SHP77 (cell line): ENCODE measurements at regions not wholly inside any gene's neighbourhood (a gene's known extent, or its start where the extent isn't known, plus 50 kb on each side); places are given as distances from the start of the nearest gene placed in this dataset.
A peak's percentile ranks its signal among the peaks of the same experiment; 100 is the strongest.

ENCODE experiments used
- DNase-seq, 2 experiments: peaks; one replicate each; lab custom pipeline; 2025; lab: John Stamatoyannopoulos, UW

DNA sequence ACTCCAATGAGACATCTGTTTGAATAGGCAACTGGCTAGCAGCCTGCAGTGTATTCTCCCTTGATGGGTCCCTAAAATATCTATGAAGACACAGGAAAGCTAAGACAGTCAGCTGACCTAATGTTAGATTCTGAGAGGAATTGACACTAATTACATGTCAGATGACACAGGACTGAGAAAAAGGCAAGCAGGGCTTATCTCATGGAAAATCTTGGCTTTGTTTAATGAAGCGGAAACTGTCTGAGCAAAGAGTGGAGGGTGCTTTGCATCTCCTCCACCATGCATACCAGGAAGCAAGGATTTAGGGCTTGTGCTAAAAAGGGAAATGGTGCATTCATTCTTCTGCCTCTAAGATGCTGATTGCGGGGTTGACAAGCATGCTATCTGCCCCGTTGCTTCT lies 135.5 kb upstream of the GLI3 start:
- DNase-seq = no peak

DNA sequence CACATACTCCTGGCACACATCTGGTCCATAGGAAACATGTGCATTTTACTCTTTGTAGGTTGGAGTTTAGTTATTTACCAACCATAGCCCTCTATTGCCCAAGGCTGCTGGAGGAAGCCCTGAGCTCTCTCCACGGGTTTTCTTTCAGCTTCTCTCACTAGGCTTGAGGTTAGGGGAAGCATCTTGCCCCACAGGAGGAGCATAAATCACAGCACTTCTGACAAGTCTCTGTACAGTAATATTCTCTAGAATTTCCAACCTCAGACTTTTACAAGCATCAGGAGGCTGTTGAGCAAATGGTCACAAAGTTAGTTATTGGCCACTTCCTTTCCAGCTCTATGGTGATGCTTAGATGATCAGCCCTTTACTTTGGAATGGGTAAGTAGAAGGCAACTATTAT lies 122.9 kb upstream of the GLI3 start:
- no peak for DNase-seq

DNA sequence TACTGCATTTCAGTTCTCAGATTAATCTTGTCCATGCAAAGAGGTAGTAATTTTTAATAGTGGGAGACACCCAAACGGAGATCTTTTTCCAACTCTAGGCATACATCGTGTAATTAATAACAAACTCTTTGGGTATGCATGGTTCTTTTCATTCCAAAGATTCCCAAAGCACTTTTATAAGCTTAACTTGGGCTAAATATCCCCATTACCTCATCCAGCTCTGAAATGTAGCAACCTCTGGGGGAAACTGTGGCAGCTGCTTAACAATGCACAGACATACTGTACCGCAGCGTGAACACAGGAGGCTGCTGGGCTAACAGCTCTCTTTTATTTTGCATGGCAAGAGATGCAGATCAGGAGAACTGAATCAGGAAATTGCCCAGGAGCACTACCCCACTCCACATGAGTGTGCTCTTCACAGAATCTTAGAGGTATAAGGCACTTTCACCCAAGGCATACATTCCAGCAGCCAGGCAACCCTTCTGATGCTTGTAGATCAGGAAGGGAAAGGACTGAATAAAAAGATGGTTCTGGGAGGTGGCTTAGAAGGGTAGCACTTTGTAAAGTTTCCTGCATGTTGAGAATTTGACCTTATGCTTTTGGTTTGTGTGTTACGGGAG lies 114.4 kb upstream of the GLI3 start:
- DNase-seq = no peak

DNA sequence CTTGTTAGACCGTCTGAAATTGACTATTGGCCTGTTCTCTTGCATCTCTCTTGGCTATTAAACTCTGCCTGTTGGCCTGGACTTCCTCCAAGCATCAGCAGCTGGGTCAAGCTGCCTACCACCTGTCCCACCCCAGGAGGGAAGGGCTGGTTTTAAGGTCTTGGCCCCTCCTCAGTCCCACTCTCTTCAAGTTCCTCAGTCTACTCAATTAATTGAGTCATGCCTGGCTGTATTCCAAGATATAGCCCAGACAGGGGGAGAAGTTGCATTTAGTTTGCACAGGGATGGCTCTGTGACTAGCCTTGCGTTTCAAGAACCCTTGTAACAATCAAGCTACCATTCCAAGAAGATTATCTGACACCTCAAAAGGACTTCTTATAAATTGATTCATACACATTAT lies 113.8 kb upstream of the GLI3 start:
- DNase-seq = no peak

DNA sequence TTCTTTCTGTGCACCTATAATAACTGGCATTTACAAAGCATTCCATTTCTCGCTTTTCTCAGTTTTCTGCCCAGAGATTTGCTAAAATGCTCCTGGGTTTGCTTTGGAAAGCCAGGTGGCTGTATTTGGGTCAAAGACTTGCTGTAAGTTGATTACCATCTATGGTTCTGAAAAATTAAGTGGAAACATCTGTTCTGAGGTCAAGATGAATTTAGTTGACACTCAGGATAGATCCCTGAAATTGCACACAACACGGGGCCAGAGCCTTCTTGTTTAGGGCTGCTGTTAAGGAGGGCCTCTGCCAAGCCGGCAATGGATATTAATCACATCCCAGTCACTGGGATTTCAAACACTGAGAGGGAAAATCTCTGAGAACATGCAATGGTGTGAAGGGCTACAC lies 111.6 kb upstream of the GLI3 start:
- no peak for DNase-seq

DNA sequence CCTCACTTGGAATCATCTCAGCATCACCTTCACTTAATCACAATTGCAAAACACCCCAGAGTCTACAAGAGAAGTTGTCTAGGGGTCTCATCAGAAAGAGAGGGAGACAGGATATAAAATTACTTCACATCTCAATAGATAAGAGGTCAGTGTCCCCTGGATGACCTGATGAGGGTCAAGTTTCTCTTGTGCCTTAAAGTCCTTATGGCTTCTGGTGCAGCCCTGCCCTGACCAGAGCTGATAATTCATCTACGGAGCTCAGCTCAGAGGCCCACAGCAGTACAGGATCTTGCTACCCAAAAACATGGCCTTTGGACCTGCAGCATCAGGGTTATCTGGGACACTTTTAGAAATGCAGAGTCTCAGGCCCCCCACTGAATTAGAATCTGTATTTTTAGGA lies 111.1 kb upstream of the GLI3 start:
- no peak for DNase-seq

DNA sequence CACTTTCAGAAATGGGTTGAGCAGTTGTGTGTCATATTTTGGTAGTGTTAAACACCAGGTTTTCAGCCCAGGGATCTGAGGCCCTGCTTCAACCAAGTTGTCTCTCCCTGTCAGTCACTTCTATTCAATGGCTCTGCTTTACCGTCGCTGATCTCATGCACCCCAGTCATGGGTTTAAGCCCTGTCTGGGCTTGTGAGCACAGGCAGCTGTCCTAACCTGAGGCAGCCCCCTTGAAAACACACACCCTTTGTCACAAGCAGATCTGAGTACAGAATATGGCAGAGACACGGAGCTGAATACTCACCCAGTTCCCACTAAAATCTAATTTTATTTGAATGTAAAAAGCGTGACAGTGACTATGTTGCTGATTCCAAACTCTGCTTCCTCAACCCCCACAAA lies 110.6 kb upstream of the GLI3 start:
- no peak for DNase-seq

DNA sequence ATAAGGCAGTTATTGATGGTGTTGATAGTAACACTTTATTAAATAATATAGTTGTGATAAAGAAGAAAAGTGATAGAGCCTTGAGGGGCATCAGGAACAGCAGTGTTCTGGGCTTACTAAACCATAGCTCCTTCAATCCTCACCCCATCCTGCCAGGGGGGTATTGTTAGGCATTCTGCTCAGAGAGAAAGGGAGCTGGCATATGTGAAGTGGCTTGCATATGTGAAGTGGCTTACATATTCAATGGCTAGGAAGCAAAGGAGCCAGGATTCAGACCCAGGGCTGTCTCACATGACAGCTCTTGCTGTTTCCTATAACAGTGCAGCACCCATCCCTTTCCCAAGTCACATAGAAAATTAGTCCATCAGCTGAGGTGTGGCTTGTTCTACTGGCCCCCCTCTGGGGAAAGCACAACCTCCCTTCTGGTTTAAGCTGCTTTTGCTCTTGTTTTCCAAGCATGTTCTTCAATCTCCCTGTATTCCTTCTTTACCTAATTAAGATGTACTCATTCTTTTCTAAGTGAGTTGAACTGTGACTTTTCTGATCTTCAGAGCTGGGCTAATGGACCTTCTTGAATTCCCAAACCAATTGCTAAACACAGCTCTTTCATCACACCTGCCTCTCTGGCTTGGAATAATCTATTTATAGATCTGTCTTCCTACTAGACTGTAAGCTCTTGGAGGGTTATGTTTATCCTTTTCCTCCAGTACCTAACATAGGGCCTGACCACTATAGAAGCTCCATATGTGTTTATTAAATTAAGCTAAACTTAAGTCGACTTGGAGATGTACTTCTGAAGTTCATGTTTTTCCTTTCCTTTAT lies 108.7 kb upstream of the GLI3 start:
- no peak for DNase-seq

DNA sequence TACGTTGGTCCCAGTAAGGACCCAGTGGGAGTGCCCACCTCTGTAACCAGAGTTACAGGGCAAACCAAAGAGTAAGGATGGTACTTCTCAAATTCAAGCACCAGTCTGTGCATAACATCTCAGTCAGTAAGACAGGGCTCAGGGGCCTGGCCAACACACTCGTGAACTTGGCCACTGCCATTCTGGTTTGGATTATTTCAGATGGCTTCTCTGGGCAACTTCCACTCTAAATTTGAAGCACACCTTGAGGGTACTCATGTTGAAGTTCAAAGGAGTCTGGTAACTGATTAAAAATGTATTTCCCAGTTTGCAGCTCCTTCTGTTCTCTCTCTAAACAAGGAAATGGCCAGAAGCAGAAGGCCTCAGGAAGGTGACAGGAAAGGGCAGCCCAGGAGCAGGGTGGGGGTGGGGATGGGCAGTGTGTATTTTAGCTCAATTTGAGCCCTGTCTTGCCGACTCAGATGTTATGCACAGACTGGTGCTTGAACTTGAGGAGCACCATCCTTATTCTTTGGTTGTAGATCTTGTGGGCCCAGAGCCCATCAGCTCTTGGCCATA lies 107.3 kb upstream of the GLI3 start:
- no peak for DNase-seq

DNA sequence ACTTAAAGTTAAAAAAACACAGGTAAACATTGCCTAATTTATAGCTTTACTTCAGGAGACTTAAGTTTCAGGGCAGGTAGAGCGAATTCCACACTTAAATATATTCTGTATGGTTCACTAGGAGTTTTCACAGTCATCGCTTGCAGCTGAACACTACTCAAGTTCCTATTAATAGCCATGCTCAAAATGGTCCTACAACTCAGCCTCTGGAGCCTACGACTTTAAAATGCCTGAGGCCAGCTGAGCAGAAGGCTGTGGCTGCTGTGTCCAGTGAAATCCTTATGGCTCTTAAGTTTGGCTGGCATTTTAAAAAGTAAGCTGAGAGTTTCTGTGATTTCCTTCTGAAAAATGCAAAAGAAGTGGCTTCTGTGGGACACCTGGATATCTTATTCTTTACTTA lies 105.4 kb upstream of the GLI3 start:
- no peak for DNase-seq

DNA sequence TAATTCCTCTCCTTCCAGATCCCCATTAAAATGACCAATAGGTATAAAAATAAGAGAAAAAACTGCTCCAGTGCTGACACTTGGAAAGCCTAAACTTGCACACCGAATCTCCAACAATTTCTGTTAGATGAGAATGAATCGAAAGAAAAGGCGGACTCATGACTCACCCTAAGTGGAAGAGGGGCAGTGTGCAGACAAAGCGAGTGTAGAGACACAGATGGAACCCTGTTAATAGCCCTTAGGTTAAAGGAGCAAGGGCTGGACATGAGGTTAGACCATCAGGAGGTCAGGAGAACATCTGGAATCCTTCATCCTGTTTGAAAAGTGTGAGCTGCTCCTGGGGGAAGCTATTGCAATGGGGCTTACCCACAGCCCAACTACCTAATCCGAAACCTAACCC lies 103.4 kb upstream of the GLI3 start:
- no peak for DNase-seq

DNA sequence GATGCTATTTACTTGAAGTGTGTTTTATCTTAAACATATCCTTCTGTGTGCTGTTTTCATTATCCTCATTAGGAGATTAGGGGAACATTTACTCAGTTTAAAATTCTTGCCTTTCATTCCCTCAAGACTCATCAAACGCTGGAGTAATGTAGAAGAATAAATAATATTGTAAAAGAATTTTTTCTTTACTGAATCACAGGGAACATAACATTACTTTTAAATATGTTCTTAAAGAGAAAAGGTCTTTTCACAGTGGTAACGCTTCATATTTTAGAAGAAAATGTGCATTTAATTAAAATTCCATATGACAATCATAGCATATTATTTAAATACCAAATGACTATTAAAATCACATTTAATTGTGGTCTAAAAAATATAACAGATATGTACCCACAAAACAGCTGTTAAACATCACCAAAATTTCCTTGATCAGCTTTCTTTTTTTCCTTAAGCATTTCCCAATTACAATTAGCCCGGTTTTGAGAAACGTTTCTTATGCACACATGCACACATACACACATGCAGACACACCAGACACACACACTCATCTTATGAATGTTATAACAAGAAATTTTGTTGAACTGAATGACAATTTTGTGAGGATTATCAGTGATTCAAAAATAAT lies 102.0 kb upstream of the GLI3 start:
- DNase-seq = no peak

DNA sequence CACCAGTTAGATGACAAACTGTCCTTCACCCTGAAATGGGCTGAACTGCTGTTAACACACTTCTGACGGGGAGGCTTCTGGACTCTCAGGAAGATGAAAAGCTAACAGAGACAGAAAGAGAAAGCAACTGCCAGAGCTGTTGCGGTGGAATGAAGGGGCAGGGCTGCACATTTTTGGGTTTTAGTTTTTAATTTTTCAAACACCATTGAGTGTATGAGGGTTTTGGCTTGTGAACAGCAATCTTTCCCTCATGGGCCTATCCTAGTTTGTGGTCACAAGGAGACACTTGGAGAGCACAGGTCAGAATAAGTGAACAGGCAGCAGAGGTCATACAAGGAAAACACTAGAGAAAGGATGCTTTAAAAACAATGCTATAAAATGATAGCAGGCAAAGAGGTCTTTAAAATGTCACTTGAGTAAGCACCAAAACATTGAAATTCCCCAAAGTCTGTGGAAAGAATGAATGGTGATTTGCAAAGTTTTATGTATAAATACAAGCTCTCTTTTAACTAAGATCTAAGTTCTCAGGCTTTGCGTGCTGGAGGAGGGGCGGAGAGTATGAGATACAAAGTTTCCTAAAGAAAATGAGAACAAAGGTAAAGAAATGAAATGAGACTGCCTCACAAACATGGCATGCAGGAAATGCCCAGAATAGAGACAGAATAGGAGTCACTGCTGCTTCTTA lies 101.4 kb upstream of the GLI3 start:
- DNase-seq = no peak

DNA sequence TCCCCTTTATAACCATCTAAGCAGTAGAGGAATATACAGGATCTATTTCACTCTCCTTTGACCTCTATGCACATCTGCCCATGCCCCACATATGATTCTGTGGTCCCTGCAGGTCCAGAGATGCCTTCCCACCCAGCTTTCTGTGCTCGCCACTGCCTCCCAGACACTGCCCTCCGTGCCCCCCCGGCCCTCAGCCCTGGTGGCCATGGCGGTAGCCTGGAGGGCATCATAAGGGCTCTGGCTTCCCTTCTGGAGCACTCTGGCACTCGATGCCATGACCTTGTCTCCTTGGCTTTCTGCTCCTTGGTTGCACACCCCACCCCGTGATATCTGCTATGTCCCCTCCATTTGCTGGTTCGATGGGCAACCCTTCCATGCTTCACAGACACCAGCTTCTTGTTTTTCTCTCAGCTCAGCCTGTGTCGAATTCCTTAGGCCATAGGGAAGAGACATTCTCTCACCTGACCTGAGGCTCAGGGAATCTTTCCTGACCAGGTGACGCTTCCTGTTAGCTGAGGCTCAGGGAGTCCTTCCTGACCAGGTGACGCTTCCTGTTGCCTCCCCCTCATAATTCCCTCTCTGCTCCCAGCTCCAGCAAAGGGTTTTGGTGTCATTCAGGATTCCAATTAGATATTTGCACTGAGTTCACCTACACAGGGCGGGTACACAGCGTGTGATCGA lies 100.4 kb upstream of the GLI3 start:
- DNase-seq = no peak

DNA sequence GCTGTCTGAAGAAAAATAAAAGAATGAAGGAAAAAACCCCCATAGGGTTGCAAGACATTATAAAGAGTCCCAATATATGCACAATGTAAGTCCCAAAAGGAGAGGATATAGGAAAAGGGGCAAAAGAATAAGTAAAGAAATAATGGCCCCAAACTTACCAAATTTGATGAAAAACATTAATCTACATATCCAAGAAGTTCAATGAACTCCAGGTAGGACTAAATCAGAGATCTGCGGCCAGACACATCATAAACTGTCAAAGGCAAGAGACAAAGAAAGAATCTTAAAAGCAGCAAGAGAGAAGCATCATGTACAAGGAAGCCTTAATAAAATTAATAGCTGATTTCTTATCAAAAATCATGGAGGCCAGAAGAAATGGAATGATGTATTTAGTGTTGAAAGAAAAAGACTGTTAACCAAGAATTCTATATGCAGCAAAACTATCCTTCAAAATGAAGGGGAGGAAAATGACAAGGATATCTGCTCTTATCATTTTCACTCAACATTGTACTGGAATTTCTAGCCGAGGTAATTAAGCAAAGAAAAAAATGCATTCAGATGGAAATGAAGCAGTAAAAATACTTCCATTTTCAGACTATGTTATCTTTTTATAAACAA lies 95.7 kb upstream of the GLI3 start:
- DNase-seq = no peak

DNA sequence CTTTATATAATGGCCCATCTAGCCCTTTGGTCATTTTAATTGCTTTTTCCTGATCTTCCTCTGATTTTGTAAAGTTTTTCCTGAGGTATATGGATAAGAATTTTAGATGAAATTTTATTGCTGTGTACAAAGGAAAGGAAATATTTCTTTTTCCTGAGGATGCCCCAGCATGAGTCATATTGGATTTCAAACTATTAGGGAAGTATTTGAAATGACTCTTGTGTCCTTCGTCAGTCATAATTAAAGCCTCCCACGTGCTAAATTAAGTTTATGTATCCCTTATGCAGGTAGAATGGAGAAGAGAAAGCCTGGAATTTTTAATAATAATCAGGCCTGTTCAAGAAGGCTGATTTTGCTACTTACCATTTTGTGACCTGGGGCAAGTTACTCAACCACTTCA lies 82.6 kb upstream of the GLI3 start:
- DNase-seq = no peak

DNA sequence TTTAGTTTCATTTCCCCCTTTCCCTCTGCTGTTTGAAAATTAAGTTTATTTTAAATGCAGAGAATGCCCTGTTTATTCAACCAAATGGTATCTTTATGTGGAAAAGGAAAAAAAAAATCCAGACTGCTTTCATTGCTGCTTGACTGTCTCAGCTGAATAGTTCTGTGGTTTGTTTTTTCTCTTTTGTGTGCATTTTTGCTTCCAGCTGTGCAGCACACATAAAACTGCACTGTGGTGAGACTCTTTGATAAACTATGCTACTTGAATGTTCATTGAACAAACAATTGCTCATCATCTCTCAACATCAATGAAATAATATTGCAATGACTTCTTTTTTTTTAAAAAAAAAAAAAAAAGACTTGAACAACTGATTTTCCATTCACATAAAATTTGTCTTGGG lies 78.6 kb upstream of the GLI3 start:
- DNase-seq = no peak

DNA sequence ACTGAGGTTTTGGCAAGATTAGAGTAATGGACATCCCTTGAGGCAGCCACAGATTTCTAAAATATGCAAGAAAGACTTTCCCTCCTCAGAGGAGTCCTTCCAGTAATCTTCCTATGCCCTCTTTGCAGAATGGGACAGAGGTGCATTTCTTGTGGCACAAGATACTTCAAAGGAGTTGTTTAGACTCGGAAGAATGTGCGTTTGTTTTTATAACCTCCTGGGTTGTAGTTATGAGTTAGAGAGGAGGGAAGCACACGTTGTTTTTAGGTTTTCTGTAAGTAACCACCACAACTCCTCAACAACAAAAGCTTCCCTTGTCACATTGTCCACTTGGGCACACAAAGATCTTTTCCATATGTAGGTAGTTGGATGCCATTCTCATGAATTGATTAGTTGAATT lies 78.1 kb upstream of the GLI3 start:
- no peak for DNase-seq

DNA sequence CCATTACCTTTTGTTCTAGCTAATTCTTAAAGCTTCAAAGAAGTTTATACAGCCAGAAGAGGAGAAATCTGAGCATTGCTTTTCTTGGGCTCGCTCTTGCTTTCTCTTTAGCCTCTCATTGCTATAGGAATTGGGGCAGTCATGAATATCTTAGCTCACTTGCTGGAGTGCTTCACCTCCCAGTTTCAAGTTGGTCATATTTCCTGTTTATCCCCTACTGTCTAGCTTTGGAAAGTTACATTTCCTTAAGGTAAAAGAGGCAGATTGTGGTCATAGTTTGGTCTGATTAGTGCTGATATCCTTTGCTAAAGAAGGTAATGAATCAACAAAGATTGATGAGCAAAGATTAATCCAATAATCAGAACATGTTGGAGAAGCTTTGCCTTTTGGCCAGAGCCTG lies 77.7 kb upstream of the GLI3 start:
- DNase-seq = no peak

DNA sequence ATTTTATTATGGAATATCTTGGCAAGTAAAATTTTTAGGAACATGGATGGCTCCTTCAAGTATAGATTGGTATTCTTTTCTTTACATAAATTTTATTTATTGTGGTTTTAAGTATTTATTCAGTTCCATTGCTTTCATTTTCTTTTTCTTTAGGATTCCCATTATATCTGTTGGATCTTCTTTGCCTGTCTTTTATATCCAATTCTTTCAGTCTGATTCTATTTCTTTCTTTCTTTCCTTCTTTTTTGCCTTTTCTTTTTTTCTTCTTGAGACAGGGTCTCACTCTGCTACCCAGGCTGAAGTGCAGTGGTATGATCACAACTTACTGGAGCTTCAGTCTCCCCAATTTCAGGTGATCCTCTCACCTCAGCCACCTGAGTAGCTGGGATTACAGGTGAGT lies 74.2 kb upstream of the GLI3 start:
- no peak for DNase-seq

DNA sequence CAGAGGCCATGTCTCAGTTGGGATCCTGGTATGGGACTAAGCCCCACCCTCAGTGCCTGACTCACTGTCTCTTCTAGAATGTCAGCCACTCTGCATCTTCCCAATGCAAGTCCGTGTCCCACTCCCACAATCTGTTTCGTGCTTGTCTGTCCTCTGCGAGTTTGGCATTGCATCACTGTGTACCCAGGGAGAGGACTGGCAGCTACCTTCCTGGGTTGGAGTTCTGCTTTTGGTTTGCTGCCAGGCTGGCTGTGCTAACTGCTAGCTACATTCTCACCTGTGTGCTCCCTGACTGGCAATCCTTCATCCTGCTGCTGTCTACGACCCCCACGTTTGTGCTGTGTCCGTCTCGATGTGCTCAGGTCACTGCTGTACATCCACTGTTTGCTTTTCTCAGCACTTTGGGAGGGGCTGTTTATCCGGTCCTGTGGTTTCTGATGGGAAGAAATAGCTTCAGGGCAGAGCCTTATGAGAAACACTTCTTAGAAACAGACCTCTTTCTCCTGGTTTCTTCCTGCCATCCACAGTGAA lies 56.0 kb upstream of the GLI3 start:
- DNase-seq = peak in 1 of 2 experiments; percentile 30
